H1 (cell line): ENCODE measurements at regions not wholly inside any gene's neighbourhood (a gene's known extent, or its start where the extent isn't known, plus 50 kb on each side); places are given as distances from the start of the nearest gene placed in this dataset.

Experiments used
- CTCF ChIA-PET: fragments of 300-600 bp; sonication (Branson Sonifier 250); formaldehyde crosslinking; loops from one replicate; lab custom pipeline; 2021; ENCODE audit not compliant: partially characterized antibody; lab: Charles Lee
- POLR2A ChIA-PET: fragments of 300-600 bp; sonication (Branson Sonifier 250); formaldehyde crosslinking; loops from one replicate; lab custom pipeline; 2021; ENCODE audit warnings: inconsistent platforms; ENCODE audit not compliant: partially characterized antibody; lab: Charles Lee
- DNase-seq, 2 experiments: peaks; one replicate each; pipeline versions ENCODE4 v3.0.0 to v3.0.0-alpha.2; 2010 to 2022; ENCODE audit warnings: low spot score in 2 of 2, low read depth in 1 of 2, mixed read lengths in 1 of 2
- FAIRE-seq: peaks from 2 replicates; lab custom pipeline; 2011; peaks lifted over from hg19 to GRCh38; lab: Jason Lieb, UNC
- H2AFZ ChIP-seq: 2 replicates; pipeline ENCODE4 v1.8.1; 2012; ENCODE audit warnings: low read length, inconsistent platforms
- H2AK5ac ChIP-seq: 2 replicates; pipeline ENCODE4 v1.6.1; 2013; ENCODE audit warnings: low read depth, low read length
- H2BK120ac ChIP-seq: replicated peaks from 2 replicates; pipeline ENCODE3; 2013; ENCODE audit warnings: low read depth, low read length, inconsistent platforms
- H2BK12ac ChIP-seq: 2 replicates; pipeline ENCODE4 v1.6.1; 2013; ENCODE audit warnings: low read depth, low read length
- H2BK15ac ChIP-seq: 2 replicates; pipeline ENCODE4 v1.6.1; 2013; ENCODE audit warnings: low read length
- H2BK20ac ChIP-seq: 2 replicates; pipeline ENCODE4 v1.6.1; 2013; ENCODE audit warnings: low read length
- H2BK5ac ChIP-seq: 2 replicates; pipeline ENCODE4 v1.6.1; 2013; ENCODE audit warnings: low read depth, low read length
- H3K14ac ChIP-seq: 2 replicates; pipeline ENCODE4 v1.6.1; 2013; ENCODE audit warnings: inconsistent platforms; ENCODE audit not compliant: insufficient read length
- H3K18ac ChIP-seq: 2 replicates; pipeline ENCODE4 v1.6.1; 2013; ENCODE audit warnings: low read length; ENCODE audit errors: extremely low read depth
- H3K23ac ChIP-seq: 2 replicates; pipeline ENCODE4 v1.6.1; 2013; ENCODE audit warnings: inconsistent platforms; ENCODE audit not compliant: insufficient read length
- H3K23me2 ChIP-seq: 2 replicates; pipeline ENCODE4 v1.6.1; 2013; ENCODE audit warnings: low read depth, low read length
- H3K27ac ChIP-seq: 2 replicates; pipeline ENCODE4 v1.6.1; 2011; ENCODE audit warnings: low read depth, low read length, inconsistent platforms
- H3K27me3 ChIP-seq, 4 experiments: replicated peaks in 1 of 4; 1 replicate in 1 of 4; 2 replicates in 3 of 4; pipeline versions ENCODE4 v1.6.1 to v1.8.1; 2011 to 2013; ENCODE audit warnings: low read length in 3 of 4, mild to moderate bottlenecking in 3 of 4, inconsistent platforms in 2 of 4, mixed read lengths in 2 of 4, moderate library complexity in 1 of 4; ENCODE audit not compliant: control insufficient read depth in 3 of 4, insufficient read depth in 3 of 4; ENCODE audit errors: extremely low read depth in 1 of 4
- H3K36me3 ChIP-seq, 4 experiments: 2 replicates each; pipeline versions ENCODE4 v1.6.1 to v1.8.1; 2011 to 2013; ENCODE audit warnings: mild to moderate bottlenecking in 4 of 4, low read length in 3 of 4, moderate library complexity in 2 of 4, control low read depth in 1 of 4, inconsistent platforms in 1 of 4; ENCODE audit not compliant: insufficient read depth in 4 of 4, control insufficient read depth in 2 of 4
- H3K4ac ChIP-seq: replicated peaks from 2 replicates; pipeline ENCODE3; 2013; ENCODE audit warnings: low read length, low read depth, mixed read lengths, inconsistent platforms; ENCODE audit not compliant: insufficient read length
- H3K4me1 ChIP-seq, 4 experiments: replicated peaks in 1 of 4; 1 replicate in 1 of 4; 2 replicates in 3 of 4; pipeline versions ENCODE4 v1.6.1 to v1.8.1; 2011 to 2013; ENCODE audit warnings: low read length in 3 of 4, inconsistent platforms in 2 of 4, mixed read lengths in 1 of 4; ENCODE audit not compliant: insufficient read depth in 4 of 4, control insufficient read depth in 3 of 4
- H3K4me2 ChIP-seq, 2 experiments: 2 replicates each; pipeline versions ENCODE4 v1.6.1 to v1.8.1; 2011 to 2013; ENCODE audit warnings: low read depth in 2 of 2, low read length in 2 of 2, control low read depth in 1 of 2, inconsistent platforms in 1 of 2, mild to moderate bottlenecking in 1 of 2; ENCODE audit not compliant: insufficient read depth in 1 of 2
- H3K4me3 ChIP-seq, 4 experiments: fragments of 200-600, 300-600 bp in 1 of 4; sonication (generic), shearing (Covaris generic), sonication (Bioruptor Twin) in 1 of 4; 2 replicates each; pipeline versions ENCODE4 v1.5.1 to v1.8.1; 2011 to 2016; ENCODE audit warnings: low read length in 4 of 4, low read depth in 3 of 4, control low read depth in 2 of 4, inconsistent platforms in 2 of 4, mild to moderate bottlenecking in 2 of 4, mixed read lengths in 1 of 4, moderate library complexity in 1 of 4; ENCODE audit not compliant: insufficient read depth in 2 of 4; ENCODE audit errors: extremely low read depth in 1 of 4
- H3K56ac ChIP-seq: replicated peaks from 2 replicates; pipeline ENCODE3; 2013; ENCODE audit warnings: low read depth, mild to moderate bottlenecking, mixed read lengths, low read length, inconsistent platforms; ENCODE audit not compliant: insufficient read length
- H3K79me1 ChIP-seq: 2 replicates; pipeline ENCODE4 v1.6.1; 2013; ENCODE audit warnings: low read depth, low read length, control low read depth
- H3K79me2 ChIP-seq, 2 experiments: 2 replicates each; pipeline versions ENCODE4 v1.6.1 to v1.8.1; 2012 to 2013; ENCODE audit warnings: low read length in 2 of 2, mild to moderate bottlenecking in 2 of 2, inconsistent platforms in 1 of 2; ENCODE audit not compliant: insufficient read depth in 2 of 2, control insufficient read depth in 1 of 2
- H3K9ac ChIP-seq, 4 experiments: replicated peaks in 1 of 4; 1 replicate in 1 of 4; 2 replicates in 3 of 4; pipeline versions ENCODE4 v1.6.1 to v1.8.1; 2011 to 2013; ENCODE audit warnings: low read depth in 3 of 4, low read length in 3 of 4, control low read depth in 2 of 4, mild to moderate bottlenecking in 2 of 4, moderate library complexity in 2 of 4, inconsistent platforms in 1 of 4; ENCODE audit errors: extremely low read depth in 1 of 4
- H3K9me3 ChIP-seq, 2 experiments: 2 replicates each; pipeline versions ENCODE4 v1.6.1 to v1.8.1; 2012 to 2013; ENCODE audit warnings: mild to moderate bottlenecking in 2 of 2, moderate library complexity in 2 of 2, control low read depth in 1 of 2, inconsistent platforms in 1 of 2, low read depth in 1 of 2, low read length in 1 of 2, mixed read lengths in 1 of 2; ENCODE audit not compliant: insufficient read depth in 2 of 2
- H4K20me1 ChIP-seq, 2 experiments: replicated peaks in 1 of 2; 2 replicates each; pipeline versions ENCODE3 to v1.8.1; 2011 to 2013; ENCODE audit warnings: inconsistent platforms in 2 of 2, low read length in 2 of 2, mild to moderate bottlenecking in 1 of 2; ENCODE audit not compliant: insufficient read depth in 2 of 2, control insufficient read depth in 1 of 2
- H4K5ac ChIP-seq: 2 replicates; pipeline ENCODE4 v1.6.1; 2013; ENCODE audit warnings: low read length, low read depth, mixed read lengths, inconsistent platforms; ENCODE audit not compliant: insufficient read length
- H4K8ac ChIP-seq: 2 replicates; pipeline ENCODE4 v1.8.0; 2013; ENCODE audit warnings: mild to moderate bottlenecking, moderate library complexity, low read length, inconsistent platforms; ENCODE audit not compliant: insufficient read depth; ENCODE audit errors: extremely low read depth
- H4K91ac ChIP-seq: replicated peaks from 2 replicates; pipeline ENCODE3; 2013; ENCODE audit warnings: low read length, mixed read lengths, inconsistent platforms; ENCODE audit not compliant: insufficient read length
- ATF3 ChIP-seq: IDR thresholded peaks from 2 replicates; pipeline ENCODE4 v1.6.1; 2011; ENCODE audit warnings: low read depth, mild to moderate bottlenecking, low read length; ENCODE audit not compliant: insufficient read depth
- EGR1 ChIP-seq: IDR thresholded peaks from 2 replicates; pipeline ENCODE4 v1.6.1; 2011; ENCODE audit warnings: low read depth, low read length, borderline replicate concordance
- EZH2 ChIP-seq: fragments of 200-600 bp; sonication (generic); IDR thresholded peaks from 2 replicates; pipeline ENCODE4 v1.7.1; 2012; ENCODE audit warnings: low read depth, mild to moderate bottlenecking, moderate library complexity, low read length, inconsistent platforms; ENCODE audit not compliant: severe bottlenecking
- JUND ChIP-seq: IDR thresholded peaks from 2 replicates; pipeline ENCODE4 v1.6.1; 2011; ENCODE audit warnings: mild to moderate bottlenecking, improper control_type of control experiment, low read length
- NRF1 ChIP-seq: IDR thresholded peaks from 2 replicates; pipeline ENCODE4 v1.6.1; 2011; ENCODE audit warnings: mild to moderate bottlenecking, low read depth, low read length, improper control_type of control experiment
- POU5F1 ChIP-seq: IDR thresholded peaks from 2 replicates; pipeline ENCODE4 v1.6.1; 2011; ENCODE audit warnings: low read depth, mild to moderate bottlenecking, low read length, moderate library complexity
- RAD21 ChIP-seq, 2 experiments: IDR thresholded peaks in 1 of 2; conservative IDR thresholded peaks in 1 of 2; 2 replicates each; pipeline ENCODE4 v1.6.1; 2011; ENCODE audit warnings: low read depth in 2 of 2, low read length in 2 of 2, improper control_type of control experiment in 1 of 2, inconsistent platforms in 1 of 2, mild to moderate bottlenecking in 1 of 2, moderate library complexity in 1 of 2
- SIN3A ChIP-seq, 2 experiments: IDR thresholded peaks in 1 of 2; conservative IDR thresholded peaks in 1 of 2; 2 replicates each; pipeline ENCODE4 v1.6.1; 2011 to 2012; ENCODE audit warnings: low read length in 2 of 2, improper control_type of control experiment in 1 of 2, low read depth in 1 of 2, mild to moderate bottlenecking in 1 of 2
- SIRT6 ChIP-seq: IDR thresholded peaks from one replicate; pipeline ENCODE4 v1.7.1; 2012; ENCODE audit warnings: low read length, inconsistent platforms
- SP1 ChIP-seq: IDR thresholded peaks from 2 replicates; pipeline ENCODE4 v1.6.1; 2011; ENCODE audit warnings: low read depth, low read length
- SRF ChIP-seq: IDR thresholded peaks from 2 replicates; pipeline ENCODE4 v1.6.1; 2011; ENCODE audit warnings: mild to moderate bottlenecking, low read depth, low read length, moderate library complexity
- TBP ChIP-seq: IDR thresholded peaks from 2 replicates; pipeline ENCODE4 v1.6.1; 2011; ENCODE audit warnings: low read depth, low read length, improper control_type of control experiment
- USF2 ChIP-seq: IDR thresholded peaks from 2 replicates; pipeline ENCODE4 v1.6.1; 2011; ENCODE audit warnings: low read length, improper control_type of control experiment
- WGBS, 2 experiments: shearing (Covaris generic) in 1 of 2; methylation state at CpG; one replicate each; pipeline versions ENCODE4 v1.1.6 to v1.1.7; 2013 to 2015; ENCODE audit warnings: low lambda C conversion rate in 2 of 2, mixed read lengths in 2 of 2, inconsistent platforms in 1 of 2, low coverage in 1 of 2, missing lambda C conversion rate in 1 of 2; ENCODE audit not compliant: insufficient replicate concordance in 2 of 2, insufficient coverage in 1 of 2, insufficient read length in 1 of 2; ENCODE audit errors: extremely low coverage in 1 of 2, missing lambda C conversion rate in 1 of 2; 5-methylcytosine and 5-hydroxymethylcytosine counted together

DNA sequence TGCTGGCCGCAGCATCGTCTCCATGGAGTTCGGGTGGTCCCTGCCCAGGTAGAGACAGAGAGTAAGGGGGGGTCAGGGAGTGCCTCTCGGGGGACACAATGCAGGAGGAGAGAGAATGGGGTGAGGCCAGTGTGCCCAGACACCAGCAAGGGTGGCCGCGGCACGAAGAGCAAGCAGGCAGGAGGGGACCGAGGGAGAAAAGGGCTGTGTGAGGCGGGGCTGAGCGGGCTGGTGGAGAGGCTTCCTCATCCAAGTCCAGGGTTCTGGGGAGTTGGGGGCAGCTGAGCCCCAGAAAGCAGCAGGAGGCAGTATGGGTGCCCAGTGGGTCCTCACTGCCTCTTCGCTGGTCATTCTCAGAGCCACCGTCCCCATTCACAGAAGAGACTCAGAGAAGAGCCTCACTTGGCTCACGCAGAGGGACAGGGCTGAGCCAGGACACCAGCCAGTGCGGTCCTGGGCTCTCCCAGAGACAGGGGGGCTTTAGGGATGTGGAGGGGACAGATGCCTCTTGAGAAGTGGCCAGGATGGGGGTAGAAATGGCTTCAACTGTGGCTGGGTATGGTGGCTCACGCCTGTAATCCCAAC lies 78.9 kb downstream of the MICALL2 start:
- Histone ChIP-seq H2BK20ac (no peak overlapping the region), H2BK15ac (no peak overlapping the region)
- no peak for TF ChIP-seq EGR1
- no peak for TF ChIP-seq POU5F1
- TF ChIP-seq SIRT6 = no peak
- no peak for TF ChIP-seq SP1
- no peak for TF ChIP-seq RAD21 (IDR thresholded peaks at IDR 0.05 in 1 of 2, conservative IDR thresholded peaks at IDR 0.05 in 1 of 2; ENCODE audit: low read depth in 2 of 2, low read length in 2 of 2)
- no peak for TF ChIP-seq JUND
- TF ChIP-seq ATF3 = no peak
- no peak for TF ChIP-seq SRF
- TF ChIP-seq USF2 = no peak
- no peak for TF ChIP-seq TBP
- TF ChIP-seq EZH2 = no peak
- no peak for TF ChIP-seq NRF1
- no peak for TF ChIP-seq SIN3A (conservative IDR thresholded peaks at IDR 0.05 in 1 of 2, IDR thresholded peaks at IDR 0.05 in 1 of 2; ENCODE audit: low read depth in 1 of 2, low read length in 2 of 2)

More for the DNA sequence above, 78.9 kb downstream of the MICALL2 start:
- Histone ChIP-seq H2BK5ac (no peak overlapping the region), H3K4me2 (no peak overlapping the region), H3K4ac (no peak overlapping the region), H2BK120ac (no peak overlapping the region), H4K91ac (no peak overlapping the region), H4K20me1 (peaks cover 0 to 5% of the 10 kb centered on the region in 2 experiments), H3K79me1 (no peaks in the 10 kb centered on the region), H2AK5ac (no peak overlapping the region), H3K27ac (no peak overlapping the region), H3K18ac (no peak overlapping the region), H3K23ac (no peak overlapping the region), H4K8ac (no peak overlapping the region), H3K9me3 (no peaks in the 10 kb centered on the region), H3K4me3 (no peak overlapping the region), H2AFZ (no peak overlapping the region), H3K36me3 (no peaks in the 10 kb centered on the region), H3K4me1 (no peaks in the 10 kb centered on the region), H4K5ac (no peak overlapping the region), H2BK12ac (no peak overlapping the region), H3K56ac (no peak overlapping the region), H3K27me3 (no peaks in the 10 kb centered on the region; a peak in 1 of 7 replicates), H3K23me2 (peaks cover 7% of the 10 kb centered on the region; the same call in 1 of the 2 replicates), H3K79me2 (no peaks in the 10 kb centered on the region), H3K9ac (no peak overlapping the region), H3K14ac (no peak overlapping the region)
- FAIRE-seq (no peak), DNase-seq (no peak)
- ChIA-PET CTCF (no interaction called here), POLR2A (no interaction called here)
- 85% methylated on average over 14 of the region's 15 CpGs; no CpG with 5 or more reads in 1 of the 2 experiments for WGBS, 2 experiments
